Mesodermal cell (in vitro differentiated cells): ENCODE measurements at regions not wholly inside any gene's neighbourhood (a gene's known extent, or its start where the extent isn't known, plus 50 kb on each side); places are given as distances from the start of the nearest gene placed in this dataset.

Experiments
- H3K27ac ChIP-seq: 2 replicates; pipeline ENCODE4 v1.7.0; 2013; ENCODE audit warnings: mild to moderate bottlenecking, low read depth, low read length, moderate library complexity; ENCODE audit not compliant: severe bottlenecking
- H3K36me3 ChIP-seq: 2 replicates; pipeline ENCODE4 v1.7.1; 2013; ENCODE audit warnings: mild to moderate bottlenecking, low read length, moderate library complexity; ENCODE audit not compliant: control insufficient read depth, insufficient read depth
- H3K4me1 ChIP-seq: one replicate; pipeline ENCODE4 v1.7.1; 2013; ENCODE audit warnings: mild to moderate bottlenecking, low read length; ENCODE audit not compliant: insufficient read depth, control insufficient read depth, poor library complexity, severe bottlenecking
- H3K4me3 ChIP-seq: 2 replicates; pipeline ENCODE4 v1.7.0; 2013; ENCODE audit warnings: low read length, control low read depth, mild to moderate bottlenecking; ENCODE audit not compliant: insufficient read depth, poor library complexity, severe bottlenecking; ENCODE audit errors: extremely low read depth
- H3K9me3 ChIP-seq: 2 replicates; pipeline ENCODE4 v1.7.1; 2013; ENCODE audit warnings: mild to moderate bottlenecking, low read length, moderate library complexity; ENCODE audit not compliant: control insufficient read depth
- WGBS, 2 experiments: methylation state at CpG; one replicate each; pipeline ENCODE4 v1.1.5; 2013; ENCODE audit warnings: missing lambda C conversion rate in 2 of 2; ENCODE audit not compliant: insufficient coverage in 2 of 2; 5-methylcytosine and 5-hydroxymethylcytosine counted together

GRCh38 chr18:71597219-71597618, 946.9 kb downstream of the CBLN2 start:
- Histone ChIP-seq H3K4me1 (no peaks in the 10 kb centered on the region), H3K36me3 (no peaks in the 10 kb centered on the region), H3K4me3 (no peak overlapping the region), H3K9me3 (peaks cover 14% of the 10 kb centered on the region), H3K27ac (no peak overlapping the region)
- WGBS, 2 experiments = 50% methylated on average over 1 of the region's 1 CpG; no CpG with 5 or more reads in 1 of the 2 experiments

GRCh38 chr18:71583252-71583651, 960.9 kb downstream of the CBLN2 start:
- no peaks in the 10 kb centered on the region for H3K36me3 ChIP-seq
- no peak overlapping the region for H3K27ac ChIP-seq
- 72 to 100% methylated on average over 1 to 3 of the region's 4 CpGs for WGBS, 2 experiments
- no peaks in the 10 kb centered on the region for H3K4me1 ChIP-seq
- no peak overlapping the region for H3K4me3 ChIP-seq
- peaks cover 23% of the 10 kb centered on the region for H3K9me3 ChIP-seq

- Histone ChIP-seq H3K36me3 (no peaks in the 10 kb centered on the region), H3K9me3 (peaks cover 31% of the 10 kb centered on the region), H3K4me3 (no peak overlapping the region), H3K27ac (no peak overlapping the region), H3K4me1 (no peaks in the 10 kb centered on the region)
- WGBS, 2 experiments = 56 to 67% methylated on average over 1 of the region's 2 CpGs
Observed at GRCh38 chr18:71554686-71555085, 989.5 kb downstream of the CBLN2 start.

- WGBS, 2 experiments = 64 to 83% methylated on average over 1 to 2 of the region's 3 CpGs
- peaks cover 21% of the 10 kb centered on the region for H3K9me3 ChIP-seq
- no peak overlapping the region for H3K4me3 ChIP-seq
- no peak overlapping the region for H3K27ac ChIP-seq
- H3K4me1 ChIP-seq = no peaks in the 10 kb centered on the region
- H3K36me3 ChIP-seq = no peaks in the 10 kb centered on the region
Observed at GRCh38 chr18:71541643-71542042, 1002.5 kb downstream of the CBLN2 start.

- no peaks in the 10 kb centered on the region for H3K36me3 ChIP-seq
- 67 to 86% methylated on average over 1 of the region's 3 CpGs for WGBS, 2 experiments
- H3K27ac ChIP-seq = no peak overlapping the region
- H3K4me3 ChIP-seq = no peak overlapping the region
- no peaks in the 10 kb centered on the region for H3K4me1 ChIP-seq
- no peaks in the 10 kb centered on the region for H3K9me3 ChIP-seq
Observed at GRCh38 chr18:71529703-71530303, 1014.3 kb downstream of the CBLN2 start.

GRCh38 chr18:71523483-71524435, 1020.4 kb downstream of the CBLN2 start:
- no peak overlapping the region for H3K27ac ChIP-seq
- H3K9me3 ChIP-seq = peaks cover 6% of the 10 kb centered on the region
- no peak overlapping the region for H3K4me3 ChIP-seq
- WGBS, 2 experiments = 20 to 33% methylated on average over 1 of the region's 5 CpGs
- H3K36me3 ChIP-seq = no peaks in the 10 kb centered on the region
- H3K4me1 ChIP-seq = no peaks in the 10 kb centered on the region

GRCh38 chr18:71505526-71505925, 1038.6 kb downstream of the CBLN2 start:
- peaks cover 26% of the 10 kb centered on the region for H3K9me3 ChIP-seq

GRCh38 chr18:71503222-71503621, 1040.9 kb downstream of the CBLN2 start:
- no peak overlapping the region for H3K4me3 ChIP-seq
- no peaks in the 10 kb centered on the region for H3K36me3 ChIP-seq
- H3K4me1 ChIP-seq = no peaks in the 10 kb centered on the region
- no peak overlapping the region for H3K27ac ChIP-seq
- H3K9me3 ChIP-seq = peaks cover 29% of the 10 kb centered on the region

More at GRCh38 chr18:71505526-71505925, 1038.6 kb downstream of the CBLN2 start:
- no peaks in the 10 kb centered on the region for H3K36me3 ChIP-seq
- H3K27ac ChIP-seq = no peak overlapping the region
- WGBS, 2 experiments = 40% methylated on average over 1 of the region's 2 CpGs; no CpG with 5 or more reads in 1 of the 2 experiments
- no peak overlapping the region for H3K4me3 ChIP-seq
- H3K4me1 ChIP-seq = no peaks in the 10 kb centered on the region

- 65 to 70% methylated on average over 2 to 3 of the region's 3 CpGs for WGBS, 2 experiments
- peaks cover 21% of the 10 kb centered on the region for H3K9me3 ChIP-seq
Observed at GRCh38 chr18:71485611-71486010, 1058.5 kb downstream of the CBLN2 start.

GRCh38 chr18:71471963-71472725, 1072.0 kb downstream of the CBLN2 start:
- Histone ChIP-seq H3K27ac (no peak overlapping the region), H3K4me1 (no peaks in the 10 kb centered on the region), H3K4me3 (no peak overlapping the region), H3K9me3 (peaks cover 15% of the 10 kb centered on the region), H3K36me3 (no peaks in the 10 kb centered on the region)
- 67 to 79% methylated on average over 9 to 10 of the region's 19 CpGs for WGBS, 2 experiments

More at GRCh38 chr18:71485611-71486010, 1058.5 kb downstream of the CBLN2 start:
- H3K4me3 ChIP-seq = no peak overlapping the region
- no peaks in the 10 kb centered on the region for H3K4me1 ChIP-seq
- no peak overlapping the region for H3K27ac ChIP-seq
- H3K36me3 ChIP-seq = no peaks in the 10 kb centered on the region
